ENCODE measurements at regions not wholly inside any gene's neighbourhood (a gene's known extent, or its start where the extent isn't known, plus 50 kb on each side); places are given as distances from the start of the nearest gene placed in this dataset.

GRCh38 chr3:187906416-187906815 lies 161.1 kb upstream of the BCL6 start:
- Histone ChIP-seq H3K9me3 (no peaks in the 10 kb centered on the region), H3K36me3 (no peaks in the 10 kb centered on the region), H3K4me1 (no peaks in the 10 kb centered on the region), H3K4me3 (no peak overlapping the region), H3K27ac (peak overlapping the region in 3 of 4 donors; percentile 13 to 29 (median 26)), H3K27me3 (no peaks in the 10 kb centered on the region)
- in situ Hi-C loops (cut with MboI; ENCODE audit: low sequenced_read_pairs in 4 of 4) = no loop called here
- DNase-seq = peak in 1 of 2 donors; percentile 30
- intact Hi-C loops (cut with DNase I; ENCODE audit: low total_unique reads) = no loop called here
- peak; percentile 53 to 68 for ATAC-seq
- TF ChIP-seq POLR2A (IDR thresholded peaks at IDR 0.05) = no peak
- no peak for TF ChIP-seq CTCF (IDR thresholded peaks at IDR 0.05 in 4 of 5, conservative IDR thresholded peaks at IDR 0.05 in 1 of 5)

- peak in 1 of 2 donors; percentile 37 for ATAC-seq
- TF ChIP-seq CTCF (IDR thresholded peaks at IDR 0.05 in 4 of 5, conservative IDR thresholded peaks at IDR 0.05 in 1 of 5) (no peak), POLR2A (IDR thresholded peaks at IDR 0.05) (no peak)
- DNase-seq = no peak
- Histone ChIP-seq H3K4me3 (no peak overlapping the region), H3K36me3 (no peaks in the 10 kb centered on the region), H3K9me3 (no peaks in the 10 kb centered on the region), H3K4me1 (peaks cover 3 to 4% of the 10 kb centered on the region in 2 donors), H3K27me3 (no peaks in the 10 kb centered on the region), H3K27ac (peak overlapping the region in 2 of 4 donors; percentile 13 to 29)
- in situ Hi-C loops (cut with MboI; ENCODE audit: low sequenced_read_pairs in 4 of 4) = no loop called here
- intact Hi-C loops (cut with DNase I; ENCODE audit: low total_unique reads) = no loop called here
Observed at GRCh38 chr3:187906920-187907319, 161.7 kb upstream of the BCL6 start.

GRCh38 chr3:187909866-187910265 lies 164.6 kb upstream of the BCL6 start:
- Histone ChIP-seq H3K4me3 (no peak overlapping the region), H3K9me3 (no peaks in the 10 kb centered on the region), H3K27ac (no peak overlapping the region), H3K36me3 (no peaks in the 10 kb centered on the region), H3K27me3 (no peaks in the 10 kb centered on the region), H3K4me1 (peaks cover 32 to 34% of the 10 kb centered on the region in 2 donors)
- DNase-seq (no peak), ATAC-seq (no peak)
- TF ChIP-seq POLR2A (IDR thresholded peaks at IDR 0.05) (no peak), CTCF (IDR thresholded peaks at IDR 0.05 in 4 of 5, conservative IDR thresholded peaks at IDR 0.05 in 1 of 5) (no peak)
- in situ Hi-C loops (cut with MboI; ENCODE audit: low sequenced_read_pairs in 4 of 4) = loop anchor here in 1 of 4 donors (10.0 kb wide), 1 partner anchor 1035 kb away; no protein-coding TSS in a partner anchor
- intact Hi-C loops (cut with DNase I; ENCODE audit: low total_unique reads) = loop anchor here (10.0 kb wide), 1 partner anchor 245 kb away; the partner anchor contains the start of gene LPP

- Histone ChIP-seq H3K4me1 (peaks cover 50 to 51% of the 10 kb centered on the region in 2 donors), H3K27ac (peak overlapping the region in 2 of 4 donors; percentile 79 to 94), H3K27me3 (no peaks in the 10 kb centered on the region), H3K9me3 (no peaks in the 10 kb centered on the region), H3K36me3 (no peaks in the 10 kb centered on the region), H3K4me3 (no peak overlapping the region)
- intact Hi-C loops (cut with DNase I; ENCODE audit: low total_unique reads) (loop anchor here (10.0 kb wide), 1 partner anchor 243 kb away; the partner anchor contains the start of gene LPP), in situ Hi-C loops (cut with MboI; ENCODE audit: low sequenced_read_pairs in 4 of 4) (loop anchor here in 1 of 4 donors (10.0 kb wide), 1 partner anchor 1033 kb away; no protein-coding TSS in a partner anchor)
- ATAC-seq = no peak
- TF ChIP-seq CTCF (IDR thresholded peaks at IDR 0.05 in 4 of 5, conservative IDR thresholded peaks at IDR 0.05 in 1 of 5) (no peak), POLR2A (IDR thresholded peaks at IDR 0.05) (no peak)
- DNase-seq = no peak
Observed at GRCh38 chr3:187912007-187912406, 166.7 kb upstream of the BCL6 start.

All from gastrocnemius medialis (tissue), 4 donors.